Gastroesophageal sphincter (tissue), 3 donors: ENCODE measurements at regions not wholly inside any gene's neighbourhood (a gene's known extent, or its start where the extent isn't known, plus 50 kb on each side); places are given as distances from the start of the nearest gene placed in this dataset.

Experiments used
- EP300 ChIP-seq: sonication (generic); formaldehyde crosslinking; IDR thresholded peaks from one replicate; pipeline ENCODE4 v1.6.1; 2017; ENCODE audit warnings: antibody characterized with exemption, mild to moderate bottlenecking
- POLR2A ChIP-seq, 2 donors: fragments of 450-650 bp; IDR thresholded peaks; one replicate each; pipeline ENCODE4 v1.6.1; 2017; ENCODE audit warnings: antibody characterized with exemption in 2 of 2, mild to moderate bottlenecking in 2 of 2, moderate library complexity in 1 of 2
- POLR2AphosphoS5 ChIP-seq: sonication (generic); formaldehyde crosslinking; IDR thresholded peaks from one replicate; pipeline ENCODE4 v1.6.1; 2017; ENCODE audit warnings: antibody characterized with exemption
- TF ChIP-seq, protein P1 (sequence below), 4 experiments: fragments of 200-600 bp in 2 of 4; fragments of 450-650 bp in 2 of 4; sonication (generic) in 1 of 4; IDR thresholded peaks; one replicate each; pipeline ENCODE4 v1.5.1; 2017 to 2019; ENCODE audit warnings: antibody characterized with exemption in 4 of 4, mild to moderate bottlenecking in 2 of 4, moderate library complexity in 2 of 4

DNA sequence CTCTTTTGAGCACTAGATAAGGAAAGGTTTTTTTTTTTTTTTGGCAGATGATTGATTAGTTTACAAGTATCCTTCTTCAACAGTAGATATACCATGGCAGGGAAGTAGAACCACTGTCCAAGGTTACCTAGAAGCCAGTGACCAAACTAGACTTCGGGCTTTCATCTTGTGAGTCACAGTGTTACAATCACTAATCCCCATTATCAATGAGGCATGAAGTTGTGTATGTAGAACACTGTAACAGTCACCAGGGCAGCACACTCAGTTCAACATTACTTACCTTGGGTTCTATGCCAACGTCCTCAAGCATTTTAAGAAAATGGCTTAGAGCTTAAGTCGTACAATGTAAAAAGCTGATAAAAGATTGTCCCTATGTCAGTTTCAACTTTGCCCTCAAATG is 430.9 kb downstream of the ETS1 start:
- TF ChIP-seq, protein P1, sequence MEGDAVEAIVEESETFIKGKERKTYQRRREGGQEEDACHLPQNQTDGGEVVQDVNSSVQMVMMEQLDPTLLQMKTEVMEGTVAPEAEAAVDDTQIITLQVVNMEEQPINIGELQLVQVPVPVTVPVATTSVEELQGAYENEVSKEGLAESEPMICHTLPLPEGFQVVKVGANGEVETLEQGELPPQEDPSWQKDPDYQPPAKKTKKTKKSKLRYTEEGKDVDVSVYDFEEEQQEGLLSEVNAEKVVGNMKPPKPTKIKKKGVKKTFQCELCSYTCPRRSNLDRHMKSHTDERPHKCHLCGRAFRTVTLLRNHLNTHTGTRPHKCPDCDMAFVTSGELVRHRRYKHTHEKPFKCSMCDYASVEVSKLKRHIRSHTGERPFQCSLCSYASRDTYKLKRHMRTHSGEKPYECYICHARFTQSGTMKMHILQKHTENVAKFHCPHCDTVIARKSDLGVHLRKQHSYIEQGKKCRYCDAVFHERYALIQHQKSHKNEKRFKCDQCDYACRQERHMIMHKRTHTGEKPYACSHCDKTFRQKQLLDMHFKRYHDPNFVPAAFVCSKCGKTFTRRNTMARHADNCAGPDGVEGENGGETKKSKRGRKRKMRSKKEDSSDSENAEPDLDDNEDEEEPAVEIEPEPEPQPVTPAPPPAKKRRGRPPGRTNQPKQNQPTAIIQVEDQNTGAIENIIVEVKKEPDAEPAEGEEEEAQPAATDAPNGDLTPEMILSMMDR (IDR thresholded peaks at IDR 0.05) = no peak
- TF ChIP-seq EP300 = no peak
- no peak for TF ChIP-seq POLR2AphosphoS5
- no peak for TF ChIP-seq POLR2A (IDR thresholded peaks at IDR 0.05)
